Adrenal gland (tissue), 9 donors: ENCODE measurements at regions not wholly inside any gene's neighbourhood (a gene's known extent, or its start where the extent isn't known, plus 50 kb on each side); places are given as distances from the start of the nearest gene placed in this dataset.

ENCODE experiments used
- DNase-seq, 7 donors: peaks; one replicate each; pipeline ENCODE4 v3.0.0-alpha.2; 2019 to 2020
- H3K27ac ChIP-seq, 5 donors: fragments of 200-600 bp; sonication (generic) in 4 of 5; 1 replicate in 3 of 5; 2 replicates in 2 of 5; pipeline versions ENCODE4 v1.5.1 to v1.8.0; 2016 to 2020; ENCODE audit warnings: mild to moderate bottlenecking in 1 of 5
- H3K27me3 ChIP-seq: fragments of 200-600 bp; 2 replicates; pipeline ENCODE4 v1.8.0; 2021
- H3K36me3 ChIP-seq, 2 donors: fragments of 200-600 bp; replicated peaks in 1 of 2; 1 replicate in 1 of 2; 2 replicates in 1 of 2; pipeline versions ENCODE4 v1.5.1 to v1.8.0; 2018 to 2022
- H3K4me1 ChIP-seq, 2 donors: fragments of 200-600 bp; replicated peaks in 1 of 2; 1 replicate in 1 of 2; 2 replicates in 1 of 2; pipeline versions ENCODE4 v1.5.1 to v1.8.0; 2018 to 2021
- H3K4me3 ChIP-seq, 4 donors: fragments of 200-600 bp; sonication (generic) in 3 of 4; one replicate each; pipeline ENCODE4 v1.5.1; 2016 to 2018
- H3K9me3 ChIP-seq, 3 donors: fragments of 200-600 bp; sonication (generic) in 1 of 3; replicated peaks in 1 of 3; 1 replicate in 2 of 3; 2 replicates in 1 of 3; pipeline versions ENCODE4 v1.5.1 to v1.8.0; 2016 to 2021
- CTCF ChIP-seq, 6 experiments: fragments of 450-650 bp in 4 of 6; fragments of 200-600 bp in 2 of 6; sonication (generic) in 1 of 6; IDR thresholded peaks; 1 replicate in 5 of 6; 2 replicates in 1 of 6; pipeline versions ENCODE4 v1.5.1 to v1.8.0; 2016 to 2021; ENCODE audit warnings: antibody characterized with exemption in 6 of 6, mild to moderate bottlenecking in 2 of 6, moderate library complexity in 1 of 6
- POLR2A ChIP-seq, 2 donors: fragments of 450-650 bp; IDR thresholded peaks; one replicate each; pipeline ENCODE4 v1.6.1; 2017; ENCODE audit warnings: antibody characterized with exemption in 2 of 2, mild to moderate bottlenecking in 2 of 2, moderate library complexity in 1 of 2
- WGBS, 4 donors: extraction: QIAGEN DNeasy Blood & Tissue Kit in 2 of 4; methylation state at CpG; one replicate each; pipeline versions ENCODE4 v1.1.5 to v1.1.7; 2013 to 2017; 5-methylcytosine and 5-hydroxymethylcytosine counted together
- intact Hi-C, 2 donors: fragments of 100-400 bp; cut with DNase I; formaldehyde crosslinking; loops; one replicate each; pipeline versions ENCODE4 v1.14.1 to v1.15.0; 2022 to 2023
- donor health status: healthy with polysubstance abuse.
- donor health status: Bipolar disorder and iron deficiency.
- donor health status: DM: yes; HTN: yes; CAD: no.
- donor health status: DM: no; HTN: no; CAD: no.
- donor health status: DM: no; HTN: no; CAD: no.

GRCh38 chr3:188042466-188042865 lies 111.5 kb upstream of the LPP start:
- Histone ChIP-seq H3K27ac (peak overlapping the region in 1 of 5 donors; percentile 24), H3K9me3 (no peaks in the 10 kb centered on the region), H3K4me3 (no peak overlapping the region), H3K27me3 (no peaks in the 10 kb centered on the region), H3K4me1 (peaks cover 6 to 10% of the 10 kb centered on the region in 2 donors), H3K36me3 (no peaks in the 10 kb centered on the region)
- 50 to 68% (median 65%) methylated on average over 6 of the region's 6 CpGs for WGBS, 4 donors
- peak in 6 of 7 donors; percentile 36 to 70 (median 62) for DNase-seq
- TF ChIP-seq CTCF (IDR thresholded peaks at IDR 0.05) (no peak), POLR2A (IDR thresholded peaks at IDR 0.05) (no peak)
- intact Hi-C loops: loop anchor here in 1 of 2 donors (10.0 kb wide), 2 partner anchors 58 to 542 kb away; no protein-coding TSS in a partner anchor

GRCh38 chr3:188043891-188044290 lies 110.1 kb upstream of the LPP start:
- Histone ChIP-seq H3K9me3 (no peaks in the 10 kb centered on the region), H3K27me3 (no peaks in the 10 kb centered on the region), H3K36me3 (no peaks in the 10 kb centered on the region), H3K4me1 (peaks cover 3 to 4% of the 10 kb centered on the region in 2 donors), H3K4me3 (no peak overlapping the region), H3K27ac (no peak overlapping the region)
- no peak for DNase-seq
- TF ChIP-seq CTCF (IDR thresholded peaks at IDR 0.05) (no peak), POLR2A (IDR thresholded peaks at IDR 0.05) (no peak)
- 90 to 96% (median 94%) methylated on average over 2 of the region's 2 CpGs for WGBS, 4 donors
- intact Hi-C loops: loop anchor here in 1 of 2 donors (10.0 kb wide), 2 partner anchors 59 to 541 kb away; no protein-coding TSS in a partner anchor

- 91 to 94% (median 92%) methylated on average over 2 of the region's 2 CpGs for WGBS, 4 donors
- Histone ChIP-seq H3K4me3 (no peak overlapping the region), H3K36me3 (no peaks in the 10 kb centered on the region), H3K4me1 (peaks cover 12 to 13% of the 10 kb centered on the region in 2 donors), H3K9me3 (no peaks in the 10 kb centered on the region), H3K27me3 (no peaks in the 10 kb centered on the region), H3K27ac (no peak overlapping the region)
- no peak for DNase-seq
- TF ChIP-seq CTCF (IDR thresholded peaks at IDR 0.05) (no peak), POLR2A (IDR thresholded peaks at IDR 0.05) (no peak)
- intact Hi-C loops: loop anchor here in 1 of 2 donors (10.0 kb wide), 2 partner anchors 62 to 538 kb away; no protein-coding TSS in a partner anchor
These were observed 107.3 kb upstream of the LPP start for GRCh38 chr3:188046561-188047211.

- peaks cover 9 to 12% of the 10 kb centered on the region in 2 donors for H3K4me1 ChIP-seq
- no peak overlapping the region for H3K27ac ChIP-seq
These were observed 106.4 kb upstream of the LPP start for GRCh38 chr3:188047536-188047935.

More at GRCh38 chr3:188047536-188047935, 106.4 kb upstream of the LPP start:
- intact Hi-C loops: loop anchor here in 1 of 2 donors (10.0 kb wide), 2 partner anchors 63 to 537 kb away; no protein-coding TSS in a partner anchor
- WGBS, 4 donors: 70 to 88% (median 79%) methylated on average over 1 of the region's 1 CpG
- no peak for DNase-seq
- no peak overlapping the region for H3K4me3 ChIP-seq
- H3K36me3 ChIP-seq: no peaks in the 10 kb centered on the region
- TF ChIP-seq CTCF (IDR thresholded peaks at IDR 0.05): no peak
- TF ChIP-seq POLR2A (IDR thresholded peaks at IDR 0.05): no peak
- no peaks in the 10 kb centered on the region for H3K27me3 ChIP-seq
- no peaks in the 10 kb centered on the region for H3K9me3 ChIP-seq
